Frontal cortex (tissue), 3 donors: ENCODE measurements at regions not wholly inside any gene's neighbourhood (a gene's known extent, or its start where the extent isn't known, plus 50 kb on each side); places are given as distances from the start of the nearest gene placed in this dataset.

Source experiments
- DNase-seq, 2 donors: peaks; one replicate each; pipeline ENCODE4 v3.0.0; 2012; ENCODE audit warnings: low spot score in 2 of 2
- FAIRE-seq: peaks from 2 replicates; lab custom pipeline; 2012; peaks lifted over from hg19 to GRCh38; lab: Jason Lieb, UNC
- donor health status: control.
- donor health status: control.
- donor health status: control.

GRCh38 chr1:102085896-102086295 lies 89.2 kb upstream of the OLFM3 start:
- DNase-seq (no peak), FAIRE-seq (no peak)

GRCh38 chr1:102084771-102085535 lies 88.2 kb upstream of the OLFM3 start:
- no peak for DNase-seq
- no peak for FAIRE-seq

GRCh38 chr1:102083192-102083591 lies 86.5 kb upstream of the OLFM3 start:
- DNase-seq: no peak
- FAIRE-seq: no peak

- FAIRE-seq: no peak
- DNase-seq: no peak
Measured at GRCh38 chr1:102074874-102075273, 78.1 kb upstream of the OLFM3 start.

DNA sequence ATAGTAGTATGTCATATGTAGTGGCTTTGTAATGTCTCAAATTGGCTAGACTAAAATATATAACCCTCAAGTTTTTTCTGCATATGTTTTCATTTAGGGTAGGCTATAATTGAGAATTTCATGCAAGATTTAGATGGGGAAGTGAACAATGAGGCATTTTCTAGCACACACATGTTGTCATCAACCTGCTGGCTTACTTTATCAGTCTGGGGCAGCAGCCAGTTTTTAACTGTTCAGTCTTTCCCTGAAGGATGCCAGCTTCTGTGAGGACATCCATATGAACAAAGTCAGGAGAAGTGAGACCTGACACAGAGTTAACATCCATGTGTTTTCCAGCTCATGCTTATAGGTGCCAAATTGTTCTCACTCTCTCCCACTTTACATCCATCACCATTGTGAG lies 74.7 kb upstream of the OLFM3 start:
- DNase-seq: no peak
- no peak for FAIRE-seq

- FAIRE-seq: no peak
- DNase-seq: no peak
Measured at GRCh38 chr1:102050556-102050955, 53.8 kb upstream of the OLFM3 start.

- FAIRE-seq (no peak), DNase-seq (no peak)
Measured at GRCh38 chr1:102047724-102048123, 51.0 kb upstream of the OLFM3 start.
